ENCODE measurements at regions not wholly inside any gene's neighbourhood (a gene's known extent, or its start where the extent isn't known, plus 50 kb on each side); places are given as distances from the start of the nearest gene placed in this dataset.

- TF ChIP-seq CTCF (IDR thresholded peaks at IDR 0.05; ENCODE audit: extremely low read depth, missing control alignments) = no peak
- DNase-seq (ENCODE audit: low spot score) = no peak
These were observed 111.0 kb upstream of the JAZF1 start for GRCh38 chr7:28291559-28291958.

- no peak for TF ChIP-seq CTCF (IDR thresholded peaks at IDR 0.05; ENCODE audit: extremely low read depth, missing control alignments)
- no peak for DNase-seq (ENCODE audit: low spot score)
These were observed 112.4 kb upstream of the JAZF1 start for GRCh38 chr7:28292834-28293526.

GRCh38 chr7:28293527-28293835 is 112.9 kb upstream of the JAZF1 start:
- TF ChIP-seq CTCF (IDR thresholded peaks at IDR 0.05; ENCODE audit: extremely low read depth, missing control alignments) = no peak
- no peak for DNase-seq (ENCODE audit: low spot score)

GRCh38 chr7:28296571-28297483 is 115.5 kb upstream of the CREB5 start:
- peak; percentile 27 for DNase-seq (ENCODE audit: low spot score)
- peak; percentile 33 for TF ChIP-seq CTCF (IDR thresholded peaks at IDR 0.05; ENCODE audit: extremely low read depth, missing control alignments)

- peak; percentile 11 for DNase-seq (ENCODE audit: low spot score)
- TF ChIP-seq CTCF (IDR thresholded peaks at IDR 0.05; ENCODE audit: extremely low read depth, missing control alignments) = no peak
These were observed 114.4 kb upstream of the CREB5 start for GRCh38 chr7:28297801-28298459.

- no peak for DNase-seq (ENCODE audit: low spot score)
- no peak for TF ChIP-seq CTCF (IDR thresholded peaks at IDR 0.05; ENCODE audit: extremely low read depth, missing control alignments)
These were observed 113.3 kb upstream of the CREB5 start for GRCh38 chr7:28298870-28299518.

All from GM20000 (cell line).